ENCODE measurements at regions not wholly inside any gene's neighbourhood (a gene's known extent, or its start where the extent isn't known, plus 50 kb on each side); places are given as distances from the start of the nearest gene placed in this dataset.

- intact Hi-C loops (cut with DNase I): no loop called here
- no peaks in the 10 kb centered on the region for H3K9me3 ChIP-seq
- H3K27me3 ChIP-seq: no peaks in the 10 kb centered on the region
- no peak overlapping the region for H3K4me3 ChIP-seq
- no peaks in the 10 kb centered on the region for H3K36me3 ChIP-seq
- no peak for DNase-seq (ENCODE audit: low spot score in 2 of 2)
- peaks cover 0 to 4% of the 10 kb centered on the region in 2 donors for H3K4me1 ChIP-seq
- no peak for TF ChIP-seq CTCF (IDR thresholded peaks at IDR 0.05)
- H3K27ac ChIP-seq: no peak overlapping the region
Measured at GRCh38 chr11:92376146-92376599, 151.6 kb downstream of the FAT3 start.

- H3K4me3 ChIP-seq: no peak overlapping the region
- no peaks in the 10 kb centered on the region for H3K36me3 ChIP-seq
- intact Hi-C loops (cut with DNase I): no loop called here
- H3K27ac ChIP-seq: no peak overlapping the region
- peaks cover 0 to 4% of the 10 kb centered on the region in 2 donors for H3K4me1 ChIP-seq
- no peak for DNase-seq (ENCODE audit: low spot score in 2 of 2)
- no peaks in the 10 kb centered on the region for H3K27me3 ChIP-seq
- TF ChIP-seq CTCF (IDR thresholded peaks at IDR 0.05): no peak
- no peaks in the 10 kb centered on the region for H3K9me3 ChIP-seq
Measured at GRCh38 chr11:92376680-92377079, 152.1 kb downstream of the FAT3 start.

- no peaks in the 10 kb centered on the region for H3K36me3 ChIP-seq
- H3K27me3 ChIP-seq: no peaks in the 10 kb centered on the region
- intact Hi-C loops (cut with DNase I): no loop called here
- TF ChIP-seq CTCF (IDR thresholded peaks at IDR 0.05): no peak
- no peak overlapping the region for H3K27ac ChIP-seq
- no peak for DNase-seq (ENCODE audit: low spot score in 2 of 2)
- H3K4me3 ChIP-seq: no peak overlapping the region
- H3K4me1 ChIP-seq: peaks cover 0 to 8% of the 10 kb centered on the region in 2 donors
- no peaks in the 10 kb centered on the region for H3K9me3 ChIP-seq
Measured at GRCh38 chr11:92380882-92381281, 156.3 kb downstream of the FAT3 start.

GRCh38 chr11:92382311-92382710 lies 157.7 kb downstream of the FAT3 start:
- Histone ChIP-seq H3K27me3 (no peaks in the 10 kb centered on the region), H3K4me1 (peaks cover 0 to 5% of the 10 kb centered on the region in 2 donors), H3K9me3 (no peaks in the 10 kb centered on the region), H3K4me3 (no peak overlapping the region), H3K36me3 (no peaks in the 10 kb centered on the region), H3K27ac (no peak overlapping the region)
- no peak for TF ChIP-seq CTCF (IDR thresholded peaks at IDR 0.05)
- intact Hi-C loops (cut with DNase I): no loop called here
- DNase-seq (ENCODE audit: low spot score in 2 of 2): no peak

- Histone ChIP-seq H3K27me3 (no peaks in the 10 kb centered on the region), H3K27ac (no peak overlapping the region), H3K9me3 (no peaks in the 10 kb centered on the region), H3K4me1 (peaks cover 0 to 5% of the 10 kb centered on the region in 2 donors), H3K36me3 (no peaks in the 10 kb centered on the region), H3K4me3 (no peak overlapping the region)
- no peak for TF ChIP-seq CTCF (IDR thresholded peaks at IDR 0.05)
- no peak for DNase-seq (ENCODE audit: low spot score in 2 of 2)
- intact Hi-C loops (cut with DNase I): no loop called here
Measured at GRCh38 chr11:92383430-92383829, 158.8 kb downstream of the FAT3 start.

- TF ChIP-seq CTCF (IDR thresholded peaks at IDR 0.05): no peak
- Histone ChIP-seq H3K27me3 (no peaks in the 10 kb centered on the region), H3K4me3 (no peak overlapping the region), H3K9me3 (no peaks in the 10 kb centered on the region), H3K4me1 (peaks cover 0 to 5% of the 10 kb centered on the region in 2 donors), H3K36me3 (no peaks in the 10 kb centered on the region), H3K27ac (no peak overlapping the region)
- intact Hi-C loops (cut with DNase I): no loop called here
- no peak for DNase-seq (ENCODE audit: low spot score in 2 of 2)
Measured at GRCh38 chr11:92384358-92384757, 159.7 kb downstream of the FAT3 start.

All from ascending aorta (tissue), 2 donors.